HG02943 (cell line): ENCODE measurements at regions not wholly inside any gene's neighbourhood (a gene's known extent, or its start where the extent isn't known, plus 50 kb on each side); places are given as distances from the start of the nearest gene placed in this dataset.

ENCODE experiments used
- ATAC-seq: cut with Tn5 transposase; IDR thresholded peaks from one replicate; pipeline ENCODE4 v1.9.1; 2021; ENCODE audit warnings: mild to moderate bottlenecking, low read depth, moderate library complexity; ENCODE audit not compliant: unreplicated experiment

- ATAC-seq, result no peak
These were observed 70.7 kb downstream of the MYCN start for GRCh38 chr2:16010951-16011620.

GRCh38 chr2:16010011-16010410 is 69.7 kb downstream of the MYCN start:
- ATAC-seq, result no peak

- ATAC-seq, result no peak
These were observed 69.2 kb downstream of the MYCN start for GRCh38 chr2:16009560-16009959.

GRCh38 chr2:16008856-16009255 is 68.5 kb downstream of the MYCN start:
- ATAC-seq, result no peak

- no peak for ATAC-seq
These were observed 68.0 kb downstream of the MYCN start for GRCh38 chr2:16008331-16008850.

- no peak for ATAC-seq
These were observed 67.0 kb downstream of the MYCN start for GRCh38 chr2:16007167-16007934.

GRCh38 chr2:16006537-16007166 is 66.3 kb downstream of the MYCN start:
- ATAC-seq, result no peak

GRCh38 chr2:16005816-16006536 is 65.6 kb downstream of the MYCN start:
- no peak for ATAC-seq

GRCh38 chr2:16005389-16005788 is 65.0 kb downstream of the MYCN start:
- ATAC-seq, result no peak

GRCh38 chr2:16003809-16004208 is 63.5 kb downstream of the MYCN start:
- ATAC-seq, result no peak

- ATAC-seq, result no peak
These were observed 62.8 kb downstream of the MYCN start for GRCh38 chr2:16003152-16003551.

- ATAC-seq, result no peak
These were observed 62.2 kb downstream of the MYCN start for GRCh38 chr2:16002575-16002974.

GRCh38 chr2:16002144-16002543 is 61.8 kb downstream of the MYCN start:
- ATAC-seq, result no peak

GRCh38 chr2:16000642-16001041 is 60.3 kb downstream of the MYCN start:
- no peak for ATAC-seq

- ATAC-seq, result no peak
These were observed 59.5 kb downstream of the MYCN start for GRCh38 chr2:15999596-16000469.

GRCh38 chr2:15997728-15998280 is 57.5 kb downstream of the MYCN start:
- no peak for ATAC-seq

GRCh38 chr2:15996536-15997423 is 56.4 kb downstream of the MYCN start:
- no peak for ATAC-seq
